ENCODE measurements at regions not wholly inside any gene's neighbourhood (a gene's known extent, or its start where the extent isn't known, plus 50 kb on each side); places are given as distances from the start of the nearest gene placed in this dataset.
A peak's percentile ranks its signal among the peaks of the same experiment; 100 is the strongest.

DNA sequence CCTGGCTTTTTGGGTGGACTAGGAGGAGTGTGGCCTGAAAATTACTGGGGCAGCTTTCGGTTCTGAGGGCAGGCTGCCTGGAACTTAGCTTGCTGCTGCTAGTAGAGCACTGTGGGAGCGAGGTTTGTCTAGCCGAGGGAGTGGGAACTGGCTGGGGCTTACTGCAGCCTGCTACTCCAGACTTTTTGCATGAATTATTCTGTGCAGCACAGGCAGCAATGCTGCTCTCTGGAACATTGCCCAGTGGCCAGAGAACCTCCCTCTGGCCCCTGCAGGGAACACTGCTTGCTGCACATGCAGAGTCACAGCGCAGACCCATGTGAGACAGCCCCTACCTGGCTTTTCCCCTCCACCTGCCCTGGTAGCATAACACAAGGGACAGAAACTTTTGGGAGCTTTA, 263.9 kb upstream of the SLITRK2 start:
- H3K79me2 ChIP-seq (ENCODE audit: low read length), result no peaks in the 10 kb centered on the region
- H3K27me3 ChIP-seq (replicated peaks; ENCODE audit: insufficient read depth, low read length), result no peaks in the 10 kb centered on the region
- no peaks in the 10 kb centered on the region for H3K36me3 ChIP-seq (replicated peaks; ENCODE audit: insufficient read depth, low read length)
- H3K4me3 ChIP-seq (ENCODE audit: low read length), result no peak overlapping the region
- no peaks in the 10 kb centered on the region for H3K9me2 ChIP-seq (replicated peaks; ENCODE audit: insufficient read depth, low read length)
- peaks cover 17% of the 10 kb centered on the region; the same call in 1 of the 2 replicates for H3K4me1 ChIP-seq (ENCODE audit: low read length)
- no peaks in the 10 kb centered on the region for H3K9me3 ChIP-seq (replicated peaks; ENCODE audit: insufficient read depth, low read length)
- peaks cover 5% of the 10 kb centered on the region; the same call in 1 of the 2 replicates for H3F3A ChIP-seq (ENCODE audit: insufficient read depth, low read length)
- H4K20me1 ChIP-seq (ENCODE audit: insufficient read depth, low read length), result no peaks in the 10 kb centered on the region
- no peak overlapping the region for H2AFZ ChIP-seq (ENCODE audit: low read length)
- DNase-seq, result no peak
- no peak overlapping the region for H3K4me2 ChIP-seq (ENCODE audit: low read depth, low read length)
- H3K9ac ChIP-seq (ENCODE audit: low read length), result no peak overlapping the region
- TF ChIP-seq EZH2phosphoT487 (IDR thresholded peaks at IDR 0.05; ENCODE audit: low read length), result no peak
- no peak overlapping the region for H3K27ac ChIP-seq (ENCODE audit: low read length)

GRCh38 chrX:145563159-145563558, 254.5 kb upstream of the SLITRK2 start:
- Histone ChIP-seq H3K9me2 (replicated peaks; ENCODE audit: insufficient read depth, low read length) (no peaks in the 10 kb centered on the region), H3K27ac (ENCODE audit: low read length) (no peak overlapping the region), H3K36me3 (replicated peaks; ENCODE audit: insufficient read depth, low read length) (no peaks in the 10 kb centered on the region), H3K9me3 (replicated peaks; ENCODE audit: insufficient read depth, low read length) (no peaks in the 10 kb centered on the region), H3F3A (ENCODE audit: insufficient read depth, low read length) (no peaks in the 10 kb centered on the region), H3K79me2 (ENCODE audit: low read length) (no peaks in the 10 kb centered on the region), H3K4me3 (ENCODE audit: low read length) (no peak overlapping the region), H2AFZ (ENCODE audit: low read length) (0 out of 2 replicates have a peak overlapping the region, but pooled peaks have one; percentile 12), H3K4me1 (ENCODE audit: low read length) (no peaks in the 10 kb centered on the region), H3K4me2 (ENCODE audit: low read depth, low read length) (no peak overlapping the region), H3K27me3 (replicated peaks; ENCODE audit: insufficient read depth, low read length) (no peaks in the 10 kb centered on the region), H4K20me1 (ENCODE audit: insufficient read depth, low read length) (no peaks in the 10 kb centered on the region), H3K9ac (ENCODE audit: low read length) (no peak overlapping the region)
- TF ChIP-seq EZH2phosphoT487 (IDR thresholded peaks at IDR 0.05; ENCODE audit: low read length) (no peak), EZH2 (optimal IDR thresholded peaks at IDR 0.05; ENCODE audit: low read depth, low read length) (no peak), CTCF (IDR thresholded peaks at IDR 0.05; ENCODE audit: low read length) (no peak)
- no peak for DNase-seq

GRCh38 chrX:145609951-145610511, 207.6 kb upstream of the SLITRK2 start:
- no peaks in the 10 kb centered on the region for H3K9me2 ChIP-seq (replicated peaks; ENCODE audit: insufficient read depth, low read length)
- TF ChIP-seq EZH2phosphoT487 (IDR thresholded peaks at IDR 0.05; ENCODE audit: low read length) (no peak), EZH2 (optimal IDR thresholded peaks at IDR 0.05; ENCODE audit: low read depth, low read length) (no peak)
- H3K4me2 ChIP-seq (ENCODE audit: low read depth, low read length), result no peak overlapping the region
- H3F3A ChIP-seq (ENCODE audit: insufficient read depth, low read length), result no peaks in the 10 kb centered on the region
- no peaks in the 10 kb centered on the region for H3K4me1 ChIP-seq (ENCODE audit: low read length)
- no peak overlapping the region for H2AFZ ChIP-seq (ENCODE audit: low read length)
- no peak overlapping the region for H3K27ac ChIP-seq (ENCODE audit: low read length)
- no peaks in the 10 kb centered on the region for H3K79me2 ChIP-seq (ENCODE audit: low read length)
- DNase-seq, result no peak
- H3K9ac ChIP-seq (ENCODE audit: low read length), result no peak overlapping the region
- no peaks in the 10 kb centered on the region for H3K27me3 ChIP-seq (replicated peaks; ENCODE audit: insufficient read depth, low read length)
- H3K36me3 ChIP-seq (replicated peaks; ENCODE audit: insufficient read depth, low read length), result no peaks in the 10 kb centered on the region
- no peak overlapping the region for H3K4me3 ChIP-seq (ENCODE audit: low read length)
- H3K9me3 ChIP-seq (replicated peaks; ENCODE audit: insufficient read depth, low read length), result no peaks in the 10 kb centered on the region
- H4K20me1 ChIP-seq (ENCODE audit: insufficient read depth, low read length), result no peaks in the 10 kb centered on the region

- TF ChIP-seq CTCF (IDR thresholded peaks at IDR 0.05; ENCODE audit: low read length), result no peak
- TF ChIP-seq EZH2phosphoT487 (IDR thresholded peaks at IDR 0.05; ENCODE audit: low read length), result no peak
- TF ChIP-seq EZH2 (optimal IDR thresholded peaks at IDR 0.05; ENCODE audit: low read depth, low read length), result no peak
- H3K9me3 ChIP-seq (replicated peaks; ENCODE audit: insufficient read depth, low read length), result no peaks in the 10 kb centered on the region
Observed at GRCh38 chrX:145613894-145614293, 203.7 kb upstream of the SLITRK2 start.

More at GRCh38 chrX:145613894-145614293, 203.7 kb upstream of the SLITRK2 start:
- Histone ChIP-seq H3K27me3 (replicated peaks; ENCODE audit: insufficient read depth, low read length) (no peaks in the 10 kb centered on the region), H3K79me2 (ENCODE audit: low read length) (no peaks in the 10 kb centered on the region), H3K4me1 (ENCODE audit: low read length) (no peaks in the 10 kb centered on the region), H4K20me1 (ENCODE audit: insufficient read depth, low read length) (no peaks in the 10 kb centered on the region), H3K27ac (ENCODE audit: low read length) (no peak overlapping the region), H3K9me2 (replicated peaks; ENCODE audit: insufficient read depth, low read length) (no peaks in the 10 kb centered on the region), H3K4me3 (ENCODE audit: low read length) (no peak overlapping the region), H3K36me3 (replicated peaks; ENCODE audit: insufficient read depth, low read length) (no peaks in the 10 kb centered on the region), H3K9ac (ENCODE audit: low read length) (no peak overlapping the region), H2AFZ (ENCODE audit: low read length) (no peak overlapping the region), H3K4me2 (ENCODE audit: low read depth, low read length) (no peak overlapping the region), H3F3A (ENCODE audit: insufficient read depth, low read length) (no peaks in the 10 kb centered on the region)
- no peak for DNase-seq
